SK-N-MC (cell line): ENCODE measurements at regions not wholly inside any gene's neighbourhood (a gene's known extent, or its start where the extent isn't known, plus 50 kb on each side); places are given as distances from the start of the nearest gene placed in this dataset.

Experiments used
- EZH2 ChIP-seq: fragments of 200-600 bp; sonication (generic); IDR thresholded peaks from one replicate; pipeline ENCODE4 v1.6.1; 2017; ENCODE audit warnings: antibody characterized with exemption
- FOXP2 ChIP-seq: optimal IDR thresholded peaks from 2 replicates; pipeline ENCODE3; 2011; ENCODE audit warnings: mild to moderate bottlenecking, moderate library complexity; ENCODE audit not compliant: insufficient read depth; ENCODE audit errors: extremely low read length, control extremely low read depth
- POLR2AphosphoS5 ChIP-seq: IDR thresholded peaks from 2 replicates; pipeline ENCODE4 v1.6.1; 2012; ENCODE audit warnings: mild to moderate bottlenecking, low read depth, low read length, borderline replicate concordance

DNA sequence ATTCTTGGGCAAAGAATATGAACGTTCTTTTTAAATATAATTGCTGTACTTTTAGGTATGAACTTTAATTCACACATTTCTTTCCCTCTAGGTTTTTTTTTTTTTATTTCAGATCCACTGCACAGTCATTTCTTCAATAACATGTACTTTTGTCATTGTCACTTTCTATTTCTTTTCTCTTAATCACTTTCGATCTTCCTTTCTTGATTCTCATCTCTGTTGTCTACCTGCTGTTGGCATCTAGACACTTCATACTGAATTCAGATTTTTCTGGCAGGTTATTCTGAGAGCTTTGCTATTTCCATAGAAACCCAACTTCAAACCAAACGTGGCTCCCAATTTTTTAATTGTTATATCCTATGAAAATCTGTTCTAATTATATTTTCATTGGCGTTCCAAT lies 211.7 kb upstream of the KLF6 start:
- TF ChIP-seq EZH2 (no peak), POLR2AphosphoS5 (no peak), FOXP2 (no peak)
